GM10266 (cell line): ENCODE measurements at regions not wholly inside any gene's neighbourhood (a gene's known extent, or its start where the extent isn't known, plus 50 kb on each side); places are given as distances from the start of the nearest gene placed in this dataset.

ENCODE experiments used
- DNase-seq: peaks from one replicate; pipeline ENCODE4 v3.0.0; 2012; ENCODE audit errors: extremely low spot score
- CTCF ChIP-seq: IDR thresholded peaks from 2 replicates; pipeline ENCODE4 v1.5.1; 2012; ENCODE audit warnings: mild to moderate bottlenecking, low read depth; ENCODE audit not compliant: control insufficient read depth, insufficient read depth; ENCODE audit errors: missing control alignments

GRCh38 chr2:22517141-22517540 lies 867.8 kb upstream of the KLHL29 start:
- TF ChIP-seq CTCF, result no peak
- DNase-seq, result no peak

GRCh38 chr2:22518641-22519040 lies 866.3 kb upstream of the KLHL29 start:
- TF ChIP-seq CTCF, result no peak

GRCh38 chr2:22520369-22521288 lies 864.4 kb upstream of the KLHL29 start:
- TF ChIP-seq CTCF, result no peak

More at GRCh38 chr2:22518641-22519040, 866.3 kb upstream of the KLHL29 start:
- DNase-seq, result no peak

GRCh38 chr2:22521620-22522019 lies 863.4 kb upstream of the KLHL29 start:
- no peak for TF ChIP-seq CTCF
- no peak for DNase-seq

More at GRCh38 chr2:22520369-22521288, 864.4 kb upstream of the KLHL29 start:
- no peak for DNase-seq

- no peak for TF ChIP-seq CTCF
- DNase-seq, result no peak
Measured at GRCh38 chr2:22525681-22526080, 859.3 kb upstream of the KLHL29 start.

GRCh38 chr2:22530131-22530530 lies 854.8 kb upstream of the KLHL29 start:
- no peak for TF ChIP-seq CTCF
- no peak for DNase-seq

- DNase-seq, result no peak
- no peak for TF ChIP-seq CTCF
Measured at GRCh38 chr2:22536133-22536532, 848.8 kb upstream of the KLHL29 start.
